ENCODE measurements at regions not wholly inside any gene's neighbourhood (a gene's known extent, or its start where the extent isn't known, plus 50 kb on each side); places are given as distances from the start of the nearest gene placed in this dataset.

DNA sequence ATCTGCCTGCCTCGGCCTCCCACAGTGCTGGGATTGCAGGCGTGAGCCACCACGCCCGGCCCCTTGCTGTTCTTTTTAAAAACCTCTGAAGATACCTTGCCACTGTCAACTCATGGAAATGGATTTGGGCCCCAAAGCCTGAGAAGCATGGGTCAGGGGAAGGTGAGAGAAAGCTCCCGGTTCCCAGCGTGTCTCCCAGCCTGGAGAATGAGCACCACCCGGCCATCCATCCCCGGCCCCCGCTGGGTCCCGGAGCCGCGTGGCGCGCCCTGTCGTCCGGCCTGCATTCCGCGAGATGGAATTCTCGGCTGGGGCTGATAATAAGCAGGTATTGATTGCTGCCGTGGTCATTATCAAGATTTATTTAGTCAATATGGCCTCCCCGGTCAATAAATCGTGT is 126.5 kb upstream of the MYL2 start:
- FAIRE-seq (no peak), DNase-seq (ENCODE audit: low read depth) (no peak)
- TF ChIP-seq, protein P1, sequence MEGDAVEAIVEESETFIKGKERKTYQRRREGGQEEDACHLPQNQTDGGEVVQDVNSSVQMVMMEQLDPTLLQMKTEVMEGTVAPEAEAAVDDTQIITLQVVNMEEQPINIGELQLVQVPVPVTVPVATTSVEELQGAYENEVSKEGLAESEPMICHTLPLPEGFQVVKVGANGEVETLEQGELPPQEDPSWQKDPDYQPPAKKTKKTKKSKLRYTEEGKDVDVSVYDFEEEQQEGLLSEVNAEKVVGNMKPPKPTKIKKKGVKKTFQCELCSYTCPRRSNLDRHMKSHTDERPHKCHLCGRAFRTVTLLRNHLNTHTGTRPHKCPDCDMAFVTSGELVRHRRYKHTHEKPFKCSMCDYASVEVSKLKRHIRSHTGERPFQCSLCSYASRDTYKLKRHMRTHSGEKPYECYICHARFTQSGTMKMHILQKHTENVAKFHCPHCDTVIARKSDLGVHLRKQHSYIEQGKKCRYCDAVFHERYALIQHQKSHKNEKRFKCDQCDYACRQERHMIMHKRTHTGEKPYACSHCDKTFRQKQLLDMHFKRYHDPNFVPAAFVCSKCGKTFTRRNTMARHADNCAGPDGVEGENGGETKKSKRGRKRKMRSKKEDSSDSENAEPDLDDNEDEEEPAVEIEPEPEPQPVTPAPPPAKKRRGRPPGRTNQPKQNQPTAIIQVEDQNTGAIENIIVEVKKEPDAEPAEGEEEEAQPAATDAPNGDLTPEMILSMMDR (IDR thresholded peaks at IDR 0.05; ENCODE audit: insufficient read depth, low read length, severe bottlenecking): no peak
- H3K27me3 ChIP-seq (ENCODE audit: control insufficient read depth, insufficient read depth, low read length): no peaks in the 10 kb centered on the region
- peaks cover 3% of the 10 kb centered on the region for H3K36me3 ChIP-seq (ENCODE audit: control insufficient read depth, insufficient read depth, low read length)
- no peak overlapping the region for H3K4me3 ChIP-seq (ENCODE audit: low read depth, low read length)

DNA sequence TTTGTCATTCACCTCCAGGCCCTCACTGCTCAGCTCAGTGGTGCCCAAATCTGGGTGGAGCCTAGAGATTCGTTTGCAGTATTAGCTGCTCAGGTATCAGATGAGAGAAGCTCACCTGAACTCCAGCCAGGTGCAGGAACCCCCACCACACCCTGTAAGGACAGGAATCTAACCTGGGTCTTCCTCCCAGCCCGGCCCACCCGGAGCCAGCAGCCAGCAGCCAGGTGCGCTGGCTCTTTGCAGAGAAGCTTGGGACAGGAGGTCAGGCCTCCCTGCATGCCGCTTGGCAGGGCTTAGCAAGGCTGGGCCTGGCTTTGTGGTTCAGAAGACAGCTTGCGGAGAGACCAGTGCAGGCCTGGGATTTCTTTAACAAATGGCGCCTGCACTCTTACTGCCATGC is 125.6 kb upstream of the MYL2 start:
- FAIRE-seq (no peak), DNase-seq (ENCODE audit: low read depth) (no peak)
- peaks cover 5% of the 10 kb centered on the region for H3K36me3 ChIP-seq (ENCODE audit: control insufficient read depth, insufficient read depth, low read length)
- TF ChIP-seq, protein P1 (IDR thresholded peaks at IDR 0.05; ENCODE audit: insufficient read depth, low read length, severe bottlenecking): no peak
- H3K27me3 ChIP-seq (ENCODE audit: control insufficient read depth, insufficient read depth, low read length): no peaks in the 10 kb centered on the region
- H3K4me3 ChIP-seq (ENCODE audit: low read depth, low read length): no peak overlapping the region

DNA sequence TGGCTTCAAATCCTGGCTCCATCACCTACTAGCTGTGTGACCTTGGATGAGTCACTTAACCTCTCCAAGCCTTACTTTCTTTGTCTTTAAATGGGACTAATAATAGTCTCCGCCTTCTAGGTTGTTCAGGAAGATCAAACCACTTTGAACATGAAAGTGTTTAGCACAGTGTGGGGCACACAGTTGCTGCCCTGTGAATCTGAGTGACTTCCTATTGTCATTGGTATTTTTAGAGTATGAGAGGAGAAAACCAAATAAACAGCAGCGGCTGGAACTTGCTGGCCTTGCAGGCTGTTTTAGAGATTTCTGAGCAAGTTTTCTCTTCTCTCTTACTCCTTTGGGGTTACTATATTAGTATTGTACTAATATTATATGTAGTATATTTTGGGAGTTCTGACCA is 120.7 kb upstream of the MYL2 start:
- TF ChIP-seq, protein P1 (IDR thresholded peaks at IDR 0.05; ENCODE audit: insufficient read depth, low read length, severe bottlenecking): no peak
- FAIRE-seq: no peak
- no peak for DNase-seq (ENCODE audit: low read depth)
- Histone ChIP-seq H3K27me3 (ENCODE audit: control insufficient read depth, insufficient read depth, low read length) (no peaks in the 10 kb centered on the region), H3K4me3 (ENCODE audit: low read depth, low read length) (no peak overlapping the region), H3K36me3 (ENCODE audit: control insufficient read depth, insufficient read depth, low read length) (peaks cover 10% of the 10 kb centered on the region)

DNA sequence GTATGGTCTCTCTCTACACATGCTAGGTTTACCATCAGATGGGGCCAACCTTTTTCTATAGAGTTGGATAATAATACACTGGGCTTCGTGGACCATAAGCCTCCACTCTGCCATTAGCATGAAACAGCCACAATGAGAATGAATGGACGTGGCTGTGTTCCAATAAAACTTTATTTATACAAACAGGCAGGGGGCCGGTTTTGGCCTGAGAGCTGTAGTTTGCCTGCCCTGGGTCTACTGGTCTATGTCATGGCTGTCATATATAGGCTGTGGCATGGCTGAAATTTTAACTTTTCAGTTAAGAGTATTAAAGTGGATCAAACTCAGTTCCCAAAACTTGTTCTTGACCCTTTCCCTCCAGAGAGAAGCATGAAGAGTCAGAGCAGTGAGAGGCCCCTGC is 120.3 kb upstream of the MYL2 start:
- DNase-seq (ENCODE audit: low read depth) (no peak), FAIRE-seq (no peak)
- TF ChIP-seq, protein P1 (IDR thresholded peaks at IDR 0.05; ENCODE audit: insufficient read depth, low read length, severe bottlenecking): no peak
- Histone ChIP-seq H3K4me3 (ENCODE audit: low read depth, low read length) (no peak overlapping the region), H3K36me3 (ENCODE audit: control insufficient read depth, insufficient read depth, low read length) (peaks cover 10% of the 10 kb centered on the region), H3K27me3 (ENCODE audit: control insufficient read depth, insufficient read depth, low read length) (no peaks in the 10 kb centered on the region)

DNA sequence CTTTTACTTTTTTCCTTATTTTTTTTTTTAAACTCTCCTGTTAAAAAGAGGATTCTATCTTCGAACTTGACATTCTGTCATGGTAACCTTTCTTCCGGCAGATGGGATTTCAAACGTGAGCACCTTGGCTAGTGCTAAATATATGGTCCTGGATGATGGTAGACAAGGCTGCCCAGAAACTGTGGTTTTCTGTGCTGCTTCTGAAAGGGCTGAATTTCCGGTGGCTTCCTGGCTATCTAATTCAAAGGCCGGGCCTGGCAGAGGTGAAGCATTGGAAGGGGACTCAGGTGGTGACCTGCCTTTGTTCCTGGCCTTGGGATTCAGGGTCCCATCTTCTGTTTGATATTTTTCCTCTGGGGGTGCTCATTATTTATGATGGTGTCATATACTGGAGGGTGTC is 118.6 kb upstream of the MYL2 start:
- Histone ChIP-seq H3K4me3 (ENCODE audit: low read depth, low read length) (no peak overlapping the region), H3K27me3 (ENCODE audit: control insufficient read depth, insufficient read depth, low read length) (no peaks in the 10 kb centered on the region)
- no peak for FAIRE-seq

DNA sequence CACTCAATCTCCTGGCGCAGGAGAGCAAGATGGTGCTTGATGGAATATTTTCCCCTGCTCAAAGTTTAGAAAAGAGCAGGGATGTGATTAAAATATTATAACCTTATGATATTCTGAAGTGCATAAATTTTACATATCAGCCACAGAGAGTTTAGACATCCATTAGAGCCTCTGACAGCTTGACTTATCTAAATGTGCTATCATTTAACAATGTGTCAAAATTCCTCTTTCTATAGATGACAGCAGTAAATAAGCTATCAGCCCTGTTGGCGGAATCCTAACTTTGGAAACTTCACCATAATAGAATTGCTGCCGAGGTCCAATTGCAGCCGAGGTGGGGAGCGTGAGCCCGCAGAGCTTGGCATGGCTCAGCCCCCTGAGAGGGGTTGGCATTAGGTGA is 117.7 kb upstream of the MYL2 start:
- DNase-seq (ENCODE audit: low read depth): no peak
- TF ChIP-seq, protein P1 (IDR thresholded peaks at IDR 0.05; ENCODE audit: insufficient read depth, low read length, severe bottlenecking): no peak
- FAIRE-seq: no peak
- no peak overlapping the region for H3K4me3 ChIP-seq (ENCODE audit: low read depth, low read length)
- no peaks in the 10 kb centered on the region for H3K27me3 ChIP-seq (ENCODE audit: control insufficient read depth, insufficient read depth, low read length)
- H3K36me3 ChIP-seq (ENCODE audit: control insufficient read depth, insufficient read depth, low read length): peaks cover 10% of the 10 kb centered on the region

More for the DNA sequence above, 118.6 kb upstream of the MYL2 start:
- no peak for DNase-seq (ENCODE audit: low read depth)
- H3K36me3 ChIP-seq (ENCODE audit: control insufficient read depth, insufficient read depth, low read length): peaks cover 10% of the 10 kb centered on the region
- TF ChIP-seq, protein P1 (IDR thresholded peaks at IDR 0.05; ENCODE audit: insufficient read depth, low read length, severe bottlenecking): no peak

Data from bronchial epithelial cell (primary cell).